HG03025 (cell line): ENCODE measurements at regions not wholly inside any gene's neighbourhood (a gene's known extent, or its start where the extent isn't known, plus 50 kb on each side); places are given as distances from the start of the nearest gene placed in this dataset.
"Not testable (repeated sequence)": the region's sequence is repeated elsewhere in the genome, so short reads cannot be mapped to it uniquely, and the experiment has no call there.

Experiments
- ATAC-seq: cut with Tn5 transposase; IDR thresholded peaks from one replicate; pipeline ENCODE4 v1.9.1; 2021; ENCODE audit warnings: mild to moderate bottlenecking, moderate library complexity; ENCODE audit not compliant: unreplicated experiment, low FRiP score

DNA sequence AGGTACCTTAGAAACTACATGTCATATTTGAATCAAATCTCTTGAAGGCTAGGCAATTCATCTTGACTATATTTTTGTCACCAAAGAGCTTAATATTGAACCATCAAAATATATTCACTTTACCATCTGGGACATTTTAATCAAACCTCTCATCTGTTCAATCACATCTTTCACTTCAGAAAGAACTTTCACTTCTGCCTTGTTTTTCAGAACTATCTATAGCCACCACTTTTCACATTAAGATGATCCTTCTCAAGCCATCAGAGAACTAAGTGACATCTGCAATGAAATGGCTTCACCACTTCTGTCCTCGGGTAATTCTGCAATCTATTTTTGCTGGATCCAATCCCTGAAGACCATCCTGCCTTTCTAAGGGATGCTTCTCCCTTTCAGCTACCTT is 57.8 kb downstream of the OR2B2 start:
- ATAC-seq, result no peak

DNA sequence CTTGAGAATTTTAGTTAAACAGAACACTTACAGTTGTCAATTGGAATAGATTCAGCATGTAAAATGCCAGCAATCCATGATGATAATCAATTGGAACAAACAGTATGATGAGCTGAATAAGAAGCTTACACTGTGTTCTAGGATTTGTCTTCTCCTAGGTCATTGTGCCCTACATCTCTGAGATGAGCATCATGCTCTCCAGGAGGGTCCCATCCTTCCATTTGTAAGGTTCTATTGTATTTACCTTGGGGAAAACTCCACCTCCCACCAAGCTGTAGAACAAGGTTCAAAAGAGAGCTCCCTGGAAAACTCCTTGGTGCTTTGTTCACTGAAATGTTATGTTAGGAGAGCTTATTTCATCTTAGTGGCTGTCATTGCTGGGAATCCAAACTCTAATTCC is 60.8 kb downstream of the OR2B2 start:
- ATAC-seq, result no peak

GRCh38 chr6:27849001-27849400 is 63.2 kb downstream of the OR2B2 start:
- ATAC-seq, result not testable (repeated sequence)

DNA sequence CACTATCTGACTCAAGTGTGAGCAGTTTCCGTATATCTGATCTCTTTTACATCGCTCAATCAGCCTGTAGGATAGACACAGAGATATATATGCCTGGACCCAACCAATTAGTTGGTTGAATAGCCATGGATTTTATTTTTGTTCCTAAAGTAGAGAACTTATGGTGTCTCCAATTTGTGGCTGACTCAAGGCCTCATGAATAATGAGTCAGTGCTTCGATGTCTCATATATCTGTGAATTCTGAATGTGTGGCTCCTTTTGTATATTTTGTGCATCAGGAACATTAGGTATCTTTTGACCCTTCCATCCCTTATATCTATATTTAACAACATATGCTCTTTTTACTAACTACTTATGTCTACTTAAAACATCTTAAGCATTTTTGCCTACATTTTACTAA is 64.5 kb downstream of the OR2B2 start:
- ATAC-seq, result no peak

GRCh38 chr6:27840572-27840971 is 71.6 kb downstream of the OR2B2 start:
- ATAC-seq, result no peak

GRCh38 chr6:27839626-27840475 is 72.3 kb downstream of the OR2B2 start:
- no peak for ATAC-seq

DNA sequence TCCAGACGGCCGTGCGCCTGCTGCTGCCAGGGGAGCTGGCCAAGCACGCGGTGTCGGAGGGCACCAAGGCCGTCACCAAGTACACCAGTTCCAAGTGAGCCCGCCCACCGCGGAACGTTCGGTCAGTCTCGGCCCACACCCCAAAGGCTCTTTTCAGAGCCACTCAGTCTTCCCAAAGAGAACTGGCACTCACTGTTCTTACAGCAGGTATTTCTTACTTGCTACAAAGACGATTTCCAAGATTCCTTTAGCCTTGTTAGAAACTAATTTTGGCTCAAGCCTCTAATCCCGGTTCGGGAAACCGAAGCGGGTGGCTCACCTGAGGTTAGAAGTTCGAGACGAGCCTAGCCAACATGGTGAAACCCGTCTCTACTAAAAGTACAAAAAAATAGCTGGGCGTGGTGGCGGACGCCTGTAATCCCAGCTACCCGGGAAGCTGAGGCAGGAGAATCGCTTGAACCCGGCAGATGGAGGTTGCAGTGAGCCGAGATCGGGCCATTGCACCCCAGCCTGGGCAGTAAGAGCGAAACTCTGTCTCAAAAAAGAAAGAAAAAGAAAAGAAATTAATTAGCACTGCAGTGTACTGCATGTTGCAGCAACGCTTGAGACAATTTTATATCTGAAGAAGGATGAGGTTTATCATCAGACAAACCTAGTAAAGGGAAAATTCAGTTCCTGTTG is 73.1 kb downstream of the OR2B2 start:
- no peak for ATAC-seq

GRCh38 chr6:27838058-27838944 is 73.9 kb downstream of the OR2B2 start:
- peak; percentile 74 for ATAC-seq

DNA sequence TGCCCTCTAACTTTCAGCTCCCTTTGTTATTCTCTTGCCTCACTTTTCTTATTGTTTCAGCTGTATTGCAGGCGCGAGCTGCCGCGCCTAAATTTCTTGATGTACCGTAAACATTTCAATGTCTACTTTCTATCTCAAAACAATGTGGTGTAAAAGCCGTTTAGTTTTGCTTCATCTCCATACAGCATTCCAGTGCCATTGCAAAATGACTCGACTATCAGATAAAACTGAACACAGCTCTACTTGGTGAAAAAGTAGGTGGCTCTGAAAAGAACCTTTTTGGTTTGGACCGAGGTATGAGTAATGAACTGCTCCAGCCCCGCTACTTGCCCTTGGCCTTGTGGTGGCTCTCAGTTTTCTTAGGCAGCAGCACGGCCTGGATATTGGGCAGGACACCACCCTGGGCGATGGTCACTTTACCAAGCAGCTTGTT is 74.6 kb downstream of the OR2B2 start:
- ATAC-seq, result peak; percentile 4

GRCh38 chr6:27836783-27837624 is 75.2 kb downstream of the OR2B2 start:
- ATAC-seq, result no peak

GRCh38 chr6:27836141-27836782 is 75.9 kb downstream of the OR2B2 start:
- ATAC-seq, result no peak

DNA sequence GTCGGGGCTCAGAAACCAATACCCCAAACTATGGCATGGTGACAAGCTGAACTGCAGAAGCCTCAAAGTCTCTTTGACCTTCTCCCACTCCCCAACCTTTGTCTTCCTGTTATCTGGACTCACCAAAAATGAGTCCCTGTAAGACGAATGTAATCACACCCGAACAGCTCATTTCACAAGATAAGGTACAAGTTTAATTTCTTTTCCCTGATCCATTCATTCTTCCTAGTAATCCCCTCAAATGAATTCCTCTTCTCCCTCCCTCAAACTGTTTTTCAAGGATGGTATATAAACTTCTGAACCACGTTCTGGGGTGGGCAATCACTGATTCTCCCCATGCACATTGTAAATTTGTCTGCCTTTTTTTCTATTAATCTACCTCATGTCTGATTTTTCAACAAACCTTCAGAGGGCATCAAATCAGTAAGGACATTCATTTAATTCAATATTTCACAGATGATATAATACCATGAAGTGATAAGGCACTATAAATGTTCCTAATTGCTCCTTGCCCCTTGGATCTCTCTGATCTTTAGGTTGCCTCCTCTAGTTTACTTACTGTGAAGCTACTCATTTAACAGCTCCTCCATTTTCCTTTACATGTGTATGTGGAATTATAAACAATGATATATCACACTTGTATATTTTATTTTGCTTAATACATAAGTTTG is 77.2 kb downstream of the OR2B2 start:
- no peak for ATAC-seq

DNA sequence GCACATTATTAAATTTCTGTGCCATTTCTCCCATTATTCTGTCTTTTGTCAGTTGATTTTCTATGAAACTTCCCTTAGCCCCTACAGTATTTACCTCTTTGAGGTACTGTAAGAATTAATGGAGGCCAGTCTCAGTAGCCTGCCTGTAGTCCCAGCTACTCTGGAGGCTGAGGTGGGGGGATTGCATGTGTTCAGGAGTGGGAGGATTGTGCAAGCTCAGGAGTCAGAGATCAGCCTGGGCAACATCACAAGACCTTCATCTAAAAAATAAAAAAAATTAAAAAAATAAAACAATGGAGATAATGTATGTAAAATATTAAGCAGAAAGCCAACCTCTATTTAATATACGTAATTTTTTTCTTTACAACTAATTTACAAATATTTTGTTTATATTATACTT is 77.8 kb downstream of the OR2B2 start:
- ATAC-seq, result no peak

- ATAC-seq, result peak; percentile 82
Observed at GRCh38 chr6:27831434-27832081, 80.6 kb downstream of the OR2B2 start.

DNA sequence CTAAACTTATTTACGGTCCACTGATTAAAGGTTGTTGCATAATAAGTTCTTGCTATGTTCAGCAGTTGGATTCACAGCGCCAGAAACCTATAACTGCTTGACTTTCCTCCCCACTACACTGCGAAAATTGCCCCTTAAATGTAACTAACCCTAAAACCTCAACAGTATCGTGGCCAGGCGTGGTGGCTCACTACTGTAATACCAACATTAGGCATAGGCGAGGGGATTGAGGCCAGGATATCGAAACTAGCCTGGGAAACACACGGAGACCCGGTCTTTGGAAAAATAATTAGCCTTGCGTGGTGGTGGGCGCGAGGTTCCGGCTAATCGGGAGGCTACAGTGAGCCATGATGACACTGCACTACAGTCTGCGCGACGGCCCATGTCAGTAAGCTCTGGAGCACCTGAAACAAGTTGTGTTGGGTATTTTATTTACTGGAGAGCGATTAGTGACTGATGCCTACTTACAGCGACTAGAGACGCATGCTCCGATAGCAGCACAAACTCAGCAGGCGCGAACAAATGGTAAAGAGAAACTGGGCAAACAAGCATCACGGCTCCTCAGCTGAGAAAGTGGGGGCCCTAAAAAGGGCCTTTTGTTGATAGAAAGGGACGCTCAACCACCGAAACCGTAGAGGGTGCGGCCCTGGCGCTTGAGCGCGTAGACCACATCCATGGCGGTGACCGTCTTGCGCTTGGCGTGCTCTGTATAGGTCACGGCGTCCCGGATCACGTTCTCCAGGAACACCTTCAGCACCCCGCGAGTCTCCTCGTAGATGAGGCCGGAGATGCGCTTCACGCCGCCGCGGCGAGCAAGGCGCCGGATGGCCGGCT is 81.4 kb downstream of the OR2B2 start:
- peak; percentile 69 for ATAC-seq

DNA sequence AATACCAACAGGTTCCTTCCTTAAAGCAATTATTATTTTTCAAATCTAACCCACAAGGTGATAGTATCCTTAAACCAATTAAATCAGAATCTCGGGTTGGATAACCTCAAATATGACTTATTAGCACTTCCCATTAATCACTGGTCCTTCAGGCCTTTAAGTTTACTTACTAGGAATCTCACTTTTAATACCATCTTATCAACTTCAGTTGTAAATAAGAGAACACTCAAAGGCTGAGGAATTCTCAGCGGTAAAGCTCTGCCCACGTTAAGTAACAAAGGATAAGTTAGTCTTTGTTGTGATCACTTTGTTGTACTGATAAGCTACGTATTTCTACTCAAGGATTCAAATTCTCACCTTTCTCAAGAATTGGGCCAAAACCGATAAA is 82.0 kb downstream of the OR2B2 start:
- no peak for ATAC-seq

DNA sequence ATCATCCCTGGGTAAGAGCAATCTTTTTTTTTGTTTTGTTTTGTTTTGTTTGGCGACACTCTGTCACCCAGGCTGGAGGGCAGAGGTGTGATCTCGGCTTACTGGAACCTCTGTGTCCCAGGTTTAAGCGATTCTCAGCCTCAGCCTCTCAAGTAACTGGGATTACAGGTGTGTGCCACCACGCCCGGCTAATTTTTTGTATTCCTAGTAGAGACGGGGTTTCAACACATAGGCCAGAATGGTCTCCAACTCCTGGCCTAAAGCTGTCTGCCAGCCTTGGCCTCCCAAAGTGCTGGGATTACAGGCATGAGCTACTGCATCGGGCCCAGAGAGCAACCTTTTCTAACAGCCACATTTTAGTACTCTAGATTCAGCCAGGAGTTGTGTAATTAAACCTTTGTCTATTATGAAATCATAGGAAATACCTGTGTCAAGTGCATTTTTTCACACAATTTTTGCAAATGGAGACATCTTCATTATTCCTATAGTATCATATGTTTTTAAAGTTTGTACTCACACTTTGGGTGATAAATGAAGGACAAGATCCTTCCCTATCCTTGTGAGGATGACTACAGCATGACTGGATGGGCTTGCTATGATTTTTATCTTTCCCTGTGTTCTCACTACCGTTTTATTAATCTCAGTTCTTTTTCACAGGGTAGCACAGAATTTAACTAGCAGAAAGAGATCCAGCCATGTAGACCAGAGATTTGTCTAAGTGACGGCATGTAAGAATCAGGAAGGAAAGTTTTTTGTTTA is 82.6 kb downstream of the OR2B2 start:
- no peak for ATAC-seq
